Loucy (cell line): ENCODE measurements at regions not wholly inside any gene's neighbourhood (a gene's known extent, or its start where the extent isn't known, plus 50 kb on each side); places are given as distances from the start of the nearest gene placed in this dataset.

Experiments used
- EZH2phosphoT487 ChIP-seq: fragments of 200-600 bp; IDR thresholded peaks from 2 replicates; pipeline ENCODE4 v1.6.1; 2018; ENCODE audit warnings: antibody characterized with exemption, mild to moderate bottlenecking, moderate library complexity, borderline replicate concordance
- TF ChIP-seq, protein P1 (sequence below): fragments of 200-600 bp; sonication (generic); conservative IDR thresholded peaks from 2 replicates; pipeline ENCODE4 v1.5.1; 2014; ENCODE audit warnings: mild to moderate bottlenecking, antibody characterized with exemption, low read length

- TF ChIP-seq, protein P1, sequence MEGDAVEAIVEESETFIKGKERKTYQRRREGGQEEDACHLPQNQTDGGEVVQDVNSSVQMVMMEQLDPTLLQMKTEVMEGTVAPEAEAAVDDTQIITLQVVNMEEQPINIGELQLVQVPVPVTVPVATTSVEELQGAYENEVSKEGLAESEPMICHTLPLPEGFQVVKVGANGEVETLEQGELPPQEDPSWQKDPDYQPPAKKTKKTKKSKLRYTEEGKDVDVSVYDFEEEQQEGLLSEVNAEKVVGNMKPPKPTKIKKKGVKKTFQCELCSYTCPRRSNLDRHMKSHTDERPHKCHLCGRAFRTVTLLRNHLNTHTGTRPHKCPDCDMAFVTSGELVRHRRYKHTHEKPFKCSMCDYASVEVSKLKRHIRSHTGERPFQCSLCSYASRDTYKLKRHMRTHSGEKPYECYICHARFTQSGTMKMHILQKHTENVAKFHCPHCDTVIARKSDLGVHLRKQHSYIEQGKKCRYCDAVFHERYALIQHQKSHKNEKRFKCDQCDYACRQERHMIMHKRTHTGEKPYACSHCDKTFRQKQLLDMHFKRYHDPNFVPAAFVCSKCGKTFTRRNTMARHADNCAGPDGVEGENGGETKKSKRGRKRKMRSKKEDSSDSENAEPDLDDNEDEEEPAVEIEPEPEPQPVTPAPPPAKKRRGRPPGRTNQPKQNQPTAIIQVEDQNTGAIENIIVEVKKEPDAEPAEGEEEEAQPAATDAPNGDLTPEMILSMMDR = no peak
- no peak for TF ChIP-seq EZH2phosphoT487
Observed at GRCh38 chr18:75812761-75813160, 385.3 kb upstream of the SMIM21 start.
